HepG2 (cell line): ENCODE measurements at regions not wholly inside any gene's neighbourhood (a gene's known extent, or its start where the extent isn't known, plus 50 kb on each side); places are given as distances from the start of the nearest gene placed in this dataset.

Experiments used
- JUND ChIP-seq: sonication (generic); formaldehyde crosslinking; IDR thresholded peaks from 2 replicates; pipeline ENCODE4 v1.8.0; 2022; ENCODE audit warnings: mild to moderate bottlenecking, missing genetic modification reagents
- MAFK ChIP-seq, 2 experiments: IDR thresholded peaks in 1 of 2; conservative IDR thresholded peaks in 1 of 2; 2 replicates each; pipeline ENCODE4 v1.6.1; 2011; ENCODE audit warnings: improper control_type of control experiment in 2 of 2, low read length in 2 of 2
- POLR2A ChIP-seq, 2 experiments: IDR thresholded peaks; 2 replicates each; pipeline ENCODE4 v1.6.1; 2011; ENCODE audit warnings: low read depth in 2 of 2, low read length in 2 of 2, mild to moderate bottlenecking in 1 of 2, moderate library complexity in 1 of 2; ENCODE audit not compliant: insufficient read depth in 1 of 2
- ZNF660 ChIP-seq: sonication (generic); formaldehyde crosslinking; IDR thresholded peaks from 2 replicates; pipeline ENCODE4 v1.5.1; 2020; ENCODE audit warnings: mild to moderate bottlenecking, low read depth, missing genetic modification reagents, borderline replicate concordance

GRCh38 chr2:150900913-150901312 is 360.8 kb downstream of the RBM43 start:
- TF ChIP-seq MAFK (conservative IDR thresholded peaks at IDR 0.05 in 1 of 2, IDR thresholded peaks at IDR 0.05 in 1 of 2; ENCODE audit: low read length in 2 of 2) (no peak), POLR2A (IDR thresholded peaks at IDR 0.05; ENCODE audit: insufficient read depth in 1 of 2, low read depth in 2 of 2, low read length in 2 of 2) (no peak), ZNF660 (CRISPR knock-in tag) (no peak), JUND (CRISPR knock-in tag) (no peak)
